HG03135 (cell line): ENCODE measurements at regions not wholly inside any gene's neighbourhood (a gene's known extent, or its start where the extent isn't known, plus 50 kb on each side); places are given as distances from the start of the nearest gene placed in this dataset.

Source experiments
- ATAC-seq: cut with Tn5 transposase; IDR thresholded peaks from one replicate; pipeline ENCODE4 v1.9.1; 2021; ENCODE audit warnings: mild to moderate bottlenecking, moderate library complexity; ENCODE audit not compliant: unreplicated experiment

DNA sequence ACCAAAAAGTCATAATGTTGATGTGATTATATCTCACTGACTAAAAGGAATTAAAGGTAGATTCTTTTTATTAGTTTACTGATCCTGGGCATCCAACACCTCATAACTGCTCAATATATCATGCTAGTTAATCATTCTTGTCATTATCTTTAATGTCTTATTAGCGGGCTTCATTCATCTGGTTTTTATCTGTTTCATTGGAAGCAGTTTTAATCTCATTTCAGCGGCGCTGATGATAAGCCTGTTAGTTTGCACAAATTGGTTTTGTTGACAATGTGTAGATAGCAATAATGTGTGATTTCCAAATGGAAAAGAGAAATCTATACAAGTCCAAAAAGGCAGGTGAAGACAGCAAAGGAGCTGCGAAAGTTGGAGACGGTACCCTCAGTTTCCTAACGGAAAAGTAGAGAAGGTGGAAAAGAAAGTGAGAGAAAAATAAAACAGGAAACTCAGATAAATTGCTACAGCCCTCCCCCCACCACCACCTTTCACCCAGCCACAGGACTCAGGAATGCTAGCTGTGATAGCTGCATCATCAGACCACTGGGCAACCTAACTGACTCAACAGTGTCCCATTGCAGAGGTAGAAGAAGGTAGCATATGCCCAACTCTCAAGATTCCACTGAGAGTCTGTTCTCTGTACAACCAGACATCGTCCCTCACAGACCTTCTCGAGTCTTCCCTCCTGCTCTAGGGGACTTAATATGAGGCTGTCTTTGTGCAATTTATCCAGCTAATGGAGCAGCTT is 241.7 kb upstream of the CAMK1G start:
- ATAC-seq, result no peak

DNA sequence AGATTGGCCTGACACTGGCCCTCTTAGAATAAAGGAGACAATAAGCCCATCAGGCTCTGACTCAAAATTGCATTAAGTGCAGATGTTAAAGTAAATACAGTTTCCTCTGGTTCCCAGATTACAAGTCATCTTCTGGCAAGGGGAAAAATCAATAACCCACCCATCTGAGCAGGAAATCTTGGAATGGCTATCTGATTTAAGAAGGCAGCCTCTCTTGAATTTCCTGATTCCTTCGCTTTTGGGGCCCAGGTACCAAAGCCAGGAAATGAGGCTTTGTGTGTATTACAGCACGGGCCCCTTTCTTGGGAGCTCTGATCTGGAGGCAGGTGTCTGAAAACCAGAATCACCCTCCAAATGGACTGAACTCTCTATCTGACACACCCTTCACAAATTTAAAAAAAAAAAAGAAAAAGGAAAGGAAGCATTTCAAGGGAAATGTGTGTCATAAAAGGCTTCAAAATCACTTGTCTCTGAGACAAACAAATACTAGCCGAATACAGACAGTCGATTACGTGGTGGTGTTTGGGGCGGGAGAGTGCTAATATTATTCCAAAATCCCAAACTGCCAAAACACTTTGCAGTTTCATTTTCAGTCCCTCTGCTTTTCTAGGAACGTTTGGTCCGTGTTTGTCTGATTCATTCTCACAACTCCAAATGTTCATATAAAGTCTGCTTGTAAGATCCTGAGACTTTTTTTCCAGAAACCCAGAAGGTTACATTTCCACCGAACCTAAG is 240.9 kb upstream of the CAMK1G start:
- no peak for ATAC-seq

DNA sequence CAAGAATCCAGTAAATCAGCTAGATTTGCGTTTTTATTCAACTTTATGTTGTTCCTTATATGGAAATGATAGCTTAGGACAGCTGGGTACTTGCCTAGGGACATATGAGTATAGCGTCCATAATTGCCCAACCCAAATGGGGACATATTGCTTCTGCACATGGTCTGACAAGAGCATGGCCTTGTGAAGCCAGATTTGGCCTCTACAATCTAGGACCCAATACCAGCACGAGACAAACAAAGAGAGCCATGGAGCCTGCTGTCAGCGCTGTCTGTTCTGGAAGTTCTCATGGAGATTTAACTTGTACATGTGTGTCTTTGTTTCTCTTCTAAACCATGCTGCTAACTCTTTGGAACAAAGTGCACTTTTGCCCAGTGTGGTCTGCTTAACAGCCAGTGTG is 240.0 kb upstream of the CAMK1G start:
- ATAC-seq, result no peak

DNA sequence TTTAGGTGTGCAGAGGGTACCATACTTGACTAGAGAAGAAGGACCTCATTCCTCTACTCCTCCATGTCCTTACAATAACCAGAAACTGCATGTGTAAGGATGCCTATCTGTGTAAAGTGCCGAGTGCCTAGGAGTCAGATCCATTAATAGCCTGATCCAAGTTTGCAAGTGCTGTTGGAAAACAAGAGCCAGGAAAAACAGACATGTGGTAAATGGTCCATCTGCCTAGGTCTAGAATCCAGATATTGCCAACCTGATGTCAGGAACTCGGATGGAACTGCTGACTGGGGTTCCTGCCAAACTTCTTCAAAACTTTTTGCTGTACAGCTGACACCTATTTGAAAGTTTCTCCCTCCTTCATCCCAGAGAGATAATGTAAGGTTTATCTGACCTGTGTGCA is 239.4 kb upstream of the CAMK1G start:
- no peak for ATAC-seq

DNA sequence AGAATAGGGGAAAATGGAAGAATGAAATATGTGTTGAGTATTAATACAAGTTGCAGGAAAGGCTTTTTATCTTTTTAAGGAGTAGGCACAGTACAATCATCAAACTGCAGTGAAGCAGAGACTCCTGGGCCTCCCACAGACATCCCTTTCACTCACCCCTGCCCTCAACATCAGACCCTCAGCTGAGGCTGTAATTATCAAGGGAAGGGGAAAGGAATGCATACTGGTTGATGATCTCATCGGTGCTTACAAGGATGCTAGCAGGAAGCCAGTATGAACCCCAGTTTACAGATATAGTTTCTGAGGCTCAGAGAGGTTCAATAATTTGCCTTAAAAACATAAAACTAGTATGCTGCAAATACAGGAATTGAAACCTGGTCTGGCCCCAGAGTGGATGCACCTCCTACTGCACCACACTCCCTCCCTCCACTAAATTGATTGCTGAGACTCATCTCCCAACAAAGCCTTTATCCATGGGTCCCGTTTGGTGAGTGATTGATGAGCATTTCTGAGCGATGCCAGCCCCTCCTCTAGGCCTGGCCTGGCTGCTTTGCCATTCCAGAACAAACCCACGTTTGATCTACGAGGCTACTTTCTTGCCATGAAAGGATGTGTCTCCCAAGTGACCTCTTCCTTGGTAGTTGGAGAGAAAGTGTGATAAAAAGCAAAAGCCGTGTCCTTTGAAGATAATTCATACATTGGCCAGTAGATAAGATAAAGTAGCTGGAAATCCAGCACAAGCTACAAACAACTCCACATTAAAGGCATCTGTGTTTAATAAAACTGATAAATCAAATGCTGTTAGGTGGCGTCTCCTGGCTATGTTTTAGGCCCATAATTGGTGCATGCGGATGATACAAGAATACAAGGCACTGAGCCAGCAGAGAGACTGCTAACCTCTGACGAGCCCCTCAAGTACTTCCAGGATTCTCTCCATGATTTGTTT is 233.9 kb upstream of the CAMK1G start:
- ATAC-seq, result no peak

DNA sequence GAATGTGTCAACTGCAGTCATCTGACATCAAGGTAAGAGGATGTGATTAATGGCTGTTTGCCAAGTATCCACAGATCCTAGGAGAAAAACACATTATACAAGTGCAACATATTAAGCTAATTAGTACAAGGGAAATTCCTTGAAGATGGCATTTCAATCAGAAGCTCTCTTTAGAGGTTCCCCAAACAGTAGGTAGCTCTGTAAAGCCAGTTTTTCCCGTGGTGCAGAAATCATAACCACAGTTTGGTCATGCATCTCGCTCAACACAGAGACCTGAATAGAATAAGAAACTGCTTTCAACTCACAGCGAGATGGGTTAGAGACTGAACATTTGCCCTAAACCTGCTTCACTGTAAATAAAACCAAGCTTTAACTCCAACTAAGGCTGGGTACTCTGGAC is 230.5 kb upstream of the CAMK1G start:
- ATAC-seq, result no peak

DNA sequence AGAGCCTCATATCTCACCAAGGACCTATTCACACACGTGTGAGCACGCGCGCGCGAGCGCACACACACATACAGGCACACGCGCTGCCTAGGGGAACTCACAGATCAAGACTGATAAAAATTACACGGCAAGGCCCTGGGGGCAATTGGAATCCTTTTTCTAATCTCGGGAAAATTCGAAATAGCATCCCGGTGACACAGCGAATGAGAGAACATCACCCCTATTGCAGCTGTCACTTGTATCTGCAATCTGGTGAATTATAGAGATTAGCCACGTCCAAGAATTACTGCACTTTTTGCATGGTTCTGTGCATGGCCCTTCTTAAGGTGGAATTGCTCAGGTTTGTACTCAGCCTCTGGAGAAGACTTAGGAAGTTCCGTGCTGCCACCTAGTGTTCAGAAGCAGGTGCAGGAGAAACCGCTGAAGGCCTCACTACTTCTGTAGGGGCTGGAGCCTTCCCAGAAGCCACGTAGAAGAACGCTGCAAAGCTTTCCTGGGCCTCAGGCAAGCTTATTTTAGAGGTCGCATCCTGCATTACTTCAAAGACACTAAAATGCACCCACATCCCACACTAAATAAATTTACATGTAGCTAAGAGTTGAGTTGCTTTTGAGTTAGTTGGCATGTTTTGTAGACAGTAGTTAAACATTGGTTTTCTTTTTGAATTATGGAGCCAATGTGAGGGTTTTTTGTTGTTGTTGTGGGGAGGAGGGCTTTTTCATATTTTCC is 229.2 kb upstream of the CAMK1G start:
- peak; percentile 63 for ATAC-seq

DNA sequence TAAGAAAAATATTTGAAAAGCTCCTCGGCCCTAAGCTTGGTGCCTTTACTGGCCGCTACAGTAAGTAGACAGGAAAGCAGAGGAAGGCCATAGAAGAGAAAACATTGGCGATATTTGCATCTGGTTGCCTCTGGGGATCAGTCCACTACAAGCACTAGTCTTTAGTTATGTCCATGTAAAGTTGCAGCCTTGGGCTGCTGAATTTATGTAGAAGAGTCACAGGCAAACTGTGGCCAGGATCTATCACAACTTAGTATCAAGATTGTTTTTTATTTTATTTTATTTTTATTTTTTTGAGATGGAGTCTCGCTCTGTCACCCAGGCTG is 228.7 kb upstream of the CAMK1G start:
- ATAC-seq, result no peak

DNA sequence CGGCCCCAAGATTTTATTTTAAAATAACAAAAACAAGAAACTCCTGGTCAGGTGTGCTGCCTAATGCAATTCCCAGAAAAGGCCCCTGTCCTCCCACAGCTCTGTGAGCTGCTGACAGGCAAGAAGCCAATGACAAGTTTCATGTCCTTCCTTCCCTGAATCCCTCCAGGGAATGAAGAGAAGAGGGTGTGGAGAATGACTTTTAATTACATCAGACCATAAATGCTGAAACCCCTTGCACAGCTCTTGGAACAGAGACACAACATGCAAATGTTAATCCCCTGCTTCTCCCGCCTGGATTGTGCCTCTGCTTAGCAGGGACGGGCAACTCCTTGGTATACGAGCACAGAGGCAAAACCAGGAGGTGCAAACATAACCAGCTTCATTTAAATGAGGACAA is 228.1 kb upstream of the CAMK1G start:
- no peak for ATAC-seq

DNA sequence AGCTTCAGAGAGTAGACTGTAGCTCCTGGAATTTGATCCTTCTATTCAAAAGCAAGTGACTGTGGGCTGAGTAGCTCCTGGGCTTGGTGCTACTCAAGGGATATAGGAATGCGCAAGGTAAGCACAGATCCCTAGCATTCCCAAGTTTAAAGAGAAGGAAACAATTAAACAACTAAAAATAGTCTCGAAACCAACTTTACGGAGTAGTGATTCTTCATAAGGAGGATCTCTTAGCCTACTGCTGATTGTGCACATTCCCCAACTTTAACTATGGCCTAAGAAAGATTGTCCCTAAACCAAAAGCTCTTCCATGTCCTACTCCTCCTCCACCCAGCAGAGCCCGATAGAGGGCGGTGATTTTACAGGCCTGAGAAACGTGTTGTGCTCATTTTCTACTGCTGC is 226.5 kb upstream of the CAMK1G start:
- ATAC-seq, result no peak

DNA sequence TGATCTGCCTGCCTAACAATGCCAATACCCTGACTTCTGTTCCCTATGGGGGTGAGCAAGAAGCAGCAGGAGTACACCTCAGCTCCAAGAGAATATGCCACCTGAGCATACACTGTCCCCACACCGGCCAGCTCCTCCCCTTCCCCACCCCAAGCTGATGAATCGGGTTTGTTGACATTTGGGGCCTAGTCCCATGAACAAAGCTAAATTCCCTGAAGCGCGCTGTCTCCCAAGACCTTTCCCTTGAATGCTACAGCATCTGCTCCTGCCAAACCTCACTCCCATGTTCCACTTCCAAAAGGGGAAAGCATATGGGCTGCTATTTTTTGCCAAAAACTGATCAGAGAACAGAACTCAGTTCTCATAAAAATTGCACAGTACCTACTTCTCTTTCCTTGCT is 220.4 kb upstream of the CAMK1G start:
- ATAC-seq, result no peak

DNA sequence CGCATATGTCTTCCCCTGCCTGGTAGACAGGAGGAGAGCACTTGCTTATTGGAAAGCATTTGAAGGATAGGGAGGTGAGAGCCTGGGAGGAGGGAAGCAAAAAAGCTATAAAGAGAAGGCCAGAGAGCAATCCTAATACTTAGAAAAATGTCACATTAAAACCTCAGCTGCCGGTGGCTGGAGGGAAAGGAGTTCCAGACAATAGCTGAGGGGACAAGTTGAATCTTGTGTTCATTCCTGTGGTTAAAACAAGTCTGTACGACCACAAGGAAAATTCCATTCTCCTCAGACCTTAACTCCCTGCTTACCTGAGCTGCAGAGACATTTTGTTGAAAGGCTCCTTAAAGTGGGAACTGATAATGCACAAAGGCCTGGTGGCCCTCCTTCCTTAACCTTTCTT is 218.8 kb upstream of the CAMK1G start:
- no peak for ATAC-seq

DNA sequence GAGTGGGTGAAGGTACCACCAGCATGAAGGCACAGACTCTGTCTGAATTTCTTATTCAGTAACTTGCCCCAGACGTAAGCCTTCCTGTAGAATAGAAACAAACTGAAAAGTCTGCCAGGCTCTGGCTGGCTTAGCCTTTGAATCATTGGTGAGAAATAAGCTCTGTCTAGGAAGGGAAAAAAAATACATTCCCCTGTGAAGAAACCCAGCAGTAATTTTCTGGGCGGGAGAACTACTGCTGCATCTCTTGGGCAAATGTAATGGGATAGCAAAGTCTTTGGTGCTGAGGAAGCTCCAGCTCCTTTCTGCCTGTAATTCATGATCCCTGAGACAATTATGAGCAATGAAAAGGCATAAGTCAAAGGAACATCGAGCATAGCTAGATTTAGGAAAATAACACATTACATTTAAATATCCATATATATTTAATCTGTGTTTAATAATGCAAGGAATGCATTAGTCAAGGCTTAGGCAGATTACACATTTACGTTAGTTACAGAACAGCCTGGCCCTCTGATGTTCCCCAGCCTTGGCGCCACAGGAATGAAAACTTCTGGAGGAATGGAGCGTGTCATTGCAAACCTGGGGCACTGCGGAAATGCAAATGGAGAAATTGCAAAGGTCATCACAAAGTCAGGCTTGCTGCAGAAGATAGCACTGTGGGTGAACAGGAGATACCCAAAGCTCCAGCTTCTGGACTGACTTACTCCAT is 216.3 kb upstream of the CAMK1G start:
- no peak for ATAC-seq

DNA sequence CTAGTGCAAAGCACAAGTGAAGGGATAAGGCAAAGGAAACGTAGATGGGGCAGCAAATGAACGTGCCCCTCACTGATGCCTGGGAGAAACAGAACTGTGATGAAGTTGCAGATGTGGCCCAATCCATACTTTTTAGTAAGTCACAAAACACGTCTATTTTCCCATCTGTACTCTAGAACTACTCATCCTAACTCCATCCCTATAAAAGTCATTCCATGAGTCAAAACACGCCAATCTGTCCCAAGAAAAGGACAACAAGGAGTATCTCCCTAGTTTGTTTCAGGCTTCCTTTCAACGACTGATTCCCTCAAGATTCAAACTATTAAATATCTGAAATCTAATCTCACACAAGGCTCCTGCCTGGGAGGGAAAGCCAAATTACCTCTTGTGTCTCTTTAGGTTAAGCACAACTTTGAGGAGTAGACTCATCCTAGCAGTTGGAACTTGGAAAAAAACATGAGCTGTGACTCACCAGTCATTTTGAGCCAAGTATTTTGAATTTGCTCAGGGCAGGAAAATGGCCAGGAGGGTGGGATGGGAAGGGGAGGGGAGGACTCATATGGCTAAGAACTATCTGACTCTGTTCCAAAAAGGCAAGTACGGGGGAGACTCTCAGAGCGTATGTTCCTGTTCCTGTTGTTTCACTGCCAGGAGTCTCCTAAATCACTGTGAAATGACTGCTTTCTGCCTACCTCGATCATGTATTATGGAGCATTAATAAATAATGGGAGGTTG is 214.5 kb upstream of the CAMK1G start:
- no peak for ATAC-seq

DNA sequence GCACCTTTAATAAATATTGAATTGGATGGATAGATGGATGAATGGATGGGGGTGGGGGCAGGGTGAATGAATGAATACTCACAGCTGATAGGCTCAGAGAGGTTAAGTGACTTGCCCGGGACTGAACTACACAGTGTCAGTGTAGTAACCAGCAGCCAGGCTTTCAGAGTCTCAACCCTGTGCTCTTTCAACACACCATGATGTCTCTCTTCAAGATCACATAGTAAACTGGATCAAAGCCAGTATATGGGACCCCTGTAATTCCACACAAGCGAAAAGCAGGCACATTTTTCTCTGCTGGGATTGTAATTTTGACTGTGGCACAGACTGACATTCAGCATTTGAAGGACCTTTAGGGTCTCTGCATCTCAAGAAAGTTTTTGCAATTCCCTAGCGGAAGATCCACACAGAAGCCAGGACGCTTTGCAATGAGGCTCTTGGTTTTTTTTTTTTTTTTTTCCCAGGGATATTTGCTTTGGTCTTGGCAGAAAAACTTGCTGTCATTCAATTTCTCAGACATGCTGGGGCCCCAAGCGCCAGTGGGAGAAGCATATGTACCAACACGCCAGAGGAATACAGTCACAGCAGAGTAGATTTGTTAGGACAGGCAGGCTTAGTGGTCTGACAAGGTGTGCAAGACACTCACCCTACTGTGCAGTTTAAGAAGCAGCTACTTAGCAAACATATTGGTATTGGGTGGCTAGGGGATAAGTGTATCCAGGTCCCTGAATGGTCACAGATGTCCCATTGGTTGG is 213.1 kb upstream of the CAMK1G start:
- ATAC-seq, result no peak

DNA sequence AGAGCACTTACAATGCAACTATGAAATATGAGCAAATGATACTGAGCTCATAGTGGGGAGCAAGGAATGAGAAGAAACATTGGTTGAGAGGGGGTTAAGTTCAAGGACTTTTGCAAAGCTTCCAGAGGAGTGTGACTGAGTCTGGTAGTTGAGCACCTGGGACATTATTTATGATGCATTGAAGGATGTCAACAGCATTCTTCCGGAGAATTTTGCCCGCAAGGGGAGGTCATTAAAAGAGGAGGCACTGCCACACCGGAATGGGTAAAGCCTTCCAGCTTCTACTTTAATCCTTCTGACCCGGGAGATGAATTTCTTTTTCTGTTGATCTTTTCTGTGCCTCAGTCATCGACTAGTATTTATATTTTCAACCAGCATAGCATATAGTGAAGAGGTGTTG is 208.4 kb upstream of the CAMK1G start:
- no peak for ATAC-seq

DNA sequence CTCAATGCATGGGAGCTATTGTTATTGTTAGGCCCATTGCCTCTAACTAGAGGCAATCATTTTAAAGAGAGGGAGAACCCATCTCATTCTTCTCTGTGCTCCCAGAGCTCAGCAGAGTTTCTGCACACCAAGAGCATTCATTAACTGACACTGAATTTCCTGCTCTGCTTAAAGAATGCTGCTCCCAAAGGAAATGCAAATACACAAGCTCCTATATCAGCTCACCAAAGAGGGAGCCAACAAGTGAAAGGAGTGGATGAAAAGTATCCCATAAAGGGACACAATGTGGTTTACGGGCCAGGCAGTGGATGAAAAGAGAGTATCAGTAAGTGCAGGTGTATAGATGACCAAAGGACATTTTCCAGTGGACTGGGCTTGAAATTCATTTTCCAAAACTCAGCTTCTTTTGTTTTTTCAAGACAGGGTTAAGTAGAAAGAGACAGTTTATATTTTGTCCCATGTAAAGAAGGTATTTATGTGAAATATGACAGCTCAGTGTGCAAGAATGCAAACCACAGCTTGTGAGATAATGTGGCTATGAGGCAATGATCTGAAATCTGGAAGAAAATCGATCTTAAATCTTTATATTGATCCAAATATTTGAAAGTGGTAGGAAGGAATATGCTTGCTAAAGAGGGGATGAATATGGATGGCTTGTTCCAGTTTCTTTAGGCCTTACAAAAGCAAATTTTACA is 207.7 kb upstream of the CAMK1G start:
- ATAC-seq, result no peak

DNA sequence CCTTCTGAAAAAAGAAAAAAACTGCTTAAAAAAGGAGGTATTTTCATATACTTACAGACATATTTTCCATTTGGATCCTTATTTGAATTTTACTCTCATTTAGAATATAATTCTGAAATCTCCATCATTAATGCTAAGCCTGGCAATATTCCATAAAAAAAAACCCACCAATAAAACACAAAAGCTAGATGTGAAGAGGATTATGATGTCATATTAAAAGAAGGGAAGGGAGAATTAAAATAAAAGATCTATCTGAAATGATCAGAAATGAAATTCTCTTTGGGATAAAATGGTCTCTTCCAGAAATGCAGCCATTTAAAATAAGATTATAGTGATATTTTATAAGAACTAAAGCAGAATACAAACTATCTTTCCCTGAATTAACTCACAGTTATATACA is 206.7 kb upstream of the CAMK1G start:
- no peak for ATAC-seq
